ENCODE measurements at regions not wholly inside any gene's neighbourhood (a gene's known extent, or its start where the extent isn't known, plus 50 kb on each side); places are given as distances from the start of the nearest gene placed in this dataset.

DNA sequence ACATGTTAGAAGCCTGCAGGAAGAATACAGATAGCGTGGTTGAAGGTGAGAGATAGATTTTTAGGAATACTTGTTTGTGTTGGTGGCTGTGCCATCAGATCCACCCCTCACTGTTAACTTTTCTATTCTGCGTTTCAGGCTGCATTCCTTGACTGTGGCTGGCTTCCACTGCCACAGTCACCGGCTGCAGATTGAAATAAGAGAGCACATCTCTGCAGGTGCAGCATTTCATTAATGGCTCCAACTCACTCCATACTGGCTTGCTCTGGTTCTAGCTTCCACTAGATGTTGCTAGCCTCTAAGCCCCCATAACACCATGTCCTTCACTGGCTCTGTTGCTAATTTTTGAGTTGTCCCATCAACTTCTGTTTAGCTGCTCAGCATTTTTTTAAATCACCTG lies 286.5 kb downstream of the CPS1 start:
- Histone ChIP-seq H3K4me1 (ENCODE audit: control insufficient read depth, insufficient read depth, low read length) (no peaks in the 10 kb centered on the region), H3K27ac (ENCODE audit: low read length) (no peak overlapping the region), H3K27me3 (ENCODE audit: control insufficient read depth, insufficient read depth, low read length) (no peaks in the 10 kb centered on the region), H3K36me3 (ENCODE audit: control insufficient read depth, insufficient read depth, low read length) (no peaks in the 10 kb centered on the region), H3K9me3 (ENCODE audit: control insufficient read depth, insufficient read depth, low read length) (no peaks in the 10 kb centered on the region), H3K4me3 (ENCODE audit: low read length) (no peak overlapping the region)
- H3K9me3 Mint-ChIP-seq, result peaks cover 7 to 9% of the 10 kb centered on the region in 2 donors
- 79% methylated on average over 3 of the region's 3 CpGs for WGBS (ENCODE audit: insufficient coverage)
- no peaks in the 10 kb centered on the region for H3K36me3 Mint-ChIP-seq
- no peak for DNase-seq
- ATAC-seq, result no peak
- no peak overlapping the region for H3K27ac Mint-ChIP-seq
- intact Hi-C loops (cut with micrococcal nuclease), result no loop called here
- TF ChIP-seq, protein P1, sequence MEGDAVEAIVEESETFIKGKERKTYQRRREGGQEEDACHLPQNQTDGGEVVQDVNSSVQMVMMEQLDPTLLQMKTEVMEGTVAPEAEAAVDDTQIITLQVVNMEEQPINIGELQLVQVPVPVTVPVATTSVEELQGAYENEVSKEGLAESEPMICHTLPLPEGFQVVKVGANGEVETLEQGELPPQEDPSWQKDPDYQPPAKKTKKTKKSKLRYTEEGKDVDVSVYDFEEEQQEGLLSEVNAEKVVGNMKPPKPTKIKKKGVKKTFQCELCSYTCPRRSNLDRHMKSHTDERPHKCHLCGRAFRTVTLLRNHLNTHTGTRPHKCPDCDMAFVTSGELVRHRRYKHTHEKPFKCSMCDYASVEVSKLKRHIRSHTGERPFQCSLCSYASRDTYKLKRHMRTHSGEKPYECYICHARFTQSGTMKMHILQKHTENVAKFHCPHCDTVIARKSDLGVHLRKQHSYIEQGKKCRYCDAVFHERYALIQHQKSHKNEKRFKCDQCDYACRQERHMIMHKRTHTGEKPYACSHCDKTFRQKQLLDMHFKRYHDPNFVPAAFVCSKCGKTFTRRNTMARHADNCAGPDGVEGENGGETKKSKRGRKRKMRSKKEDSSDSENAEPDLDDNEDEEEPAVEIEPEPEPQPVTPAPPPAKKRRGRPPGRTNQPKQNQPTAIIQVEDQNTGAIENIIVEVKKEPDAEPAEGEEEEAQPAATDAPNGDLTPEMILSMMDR (IDR thresholded peaks at IDR 0.05), result no peak
- no peaks in the 10 kb centered on the region for H3K4me1 Mint-ChIP-seq
- H3K27me3 Mint-ChIP-seq (ENCODE audit: low read depth in 2 of 2), result no peaks in the 10 kb centered on the region
- H3K4me3 Mint-ChIP-seq, result no peak overlapping the region

- H3K27me3 ChIP-seq (ENCODE audit: control insufficient read depth, insufficient read depth, low read length), result no peaks in the 10 kb centered on the region
- no peaks in the 10 kb centered on the region for H3K4me1 ChIP-seq (ENCODE audit: control insufficient read depth, insufficient read depth, low read length)
- no peaks in the 10 kb centered on the region for H3K9me3 ChIP-seq (ENCODE audit: control insufficient read depth, insufficient read depth, low read length)
- Mint-ChIP-seq H3K27ac (no peak overlapping the region), H3K36me3 (no peaks in the 10 kb centered on the region), H3K4me1 (no peaks in the 10 kb centered on the region), H3K27me3 (ENCODE audit: low read depth in 2 of 2) (no peaks in the 10 kb centered on the region), H3K4me3 (no peak overlapping the region), H3K9me3 (peaks cover 7 to 11% of the 10 kb centered on the region in 2 donors)
- WGBS (ENCODE audit: insufficient coverage), result 90% methylated on average over 1 of the region's 1 CpG
- intact Hi-C loops (cut with micrococcal nuclease), result no loop called here
- no peak overlapping the region for H3K4me3 ChIP-seq (ENCODE audit: low read length)
- H3K36me3 ChIP-seq (ENCODE audit: control insufficient read depth, insufficient read depth, low read length), result no peaks in the 10 kb centered on the region
- no peak for DNase-seq
- TF ChIP-seq, protein P1 (IDR thresholded peaks at IDR 0.05), result no peak
- ATAC-seq, result no peak
- no peak overlapping the region for H3K27ac ChIP-seq (ENCODE audit: low read length)
Observed at GRCh38 chr2:210844016-210844415, 287.6 kb downstream of the CPS1 start.

DNA sequence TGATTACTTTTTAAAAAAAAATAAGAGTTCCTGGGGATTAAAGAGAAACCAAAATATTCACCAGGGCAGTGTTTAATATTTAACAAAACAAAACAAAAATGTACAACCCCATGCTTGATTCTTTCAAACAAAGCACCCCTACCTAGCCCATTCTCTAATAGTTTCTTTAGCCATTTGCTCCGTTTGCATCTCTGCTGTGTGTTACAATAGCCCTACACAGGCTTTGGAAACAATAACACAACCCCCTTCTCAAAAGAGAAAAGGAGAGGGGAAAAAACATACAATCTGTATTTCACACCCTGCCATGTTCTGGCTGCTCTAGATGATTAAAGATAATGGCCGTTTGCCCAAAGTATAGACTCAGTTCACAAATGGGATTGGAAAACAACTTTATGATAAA lies 302.9 kb downstream of the CPS1 start:
- intact Hi-C loops (cut with micrococcal nuclease), result no loop called here
- no peak for ATAC-seq
- no peak overlapping the region for H3K27ac Mint-ChIP-seq
- peaks cover 12 to 15% of the 10 kb centered on the region in 2 donors for H3K9me3 Mint-ChIP-seq
- TF ChIP-seq, protein P1 (IDR thresholded peaks at IDR 0.05), result no peak
- H3K4me1 Mint-ChIP-seq, result no peaks in the 10 kb centered on the region
- Histone ChIP-seq H3K27me3 (ENCODE audit: control insufficient read depth, insufficient read depth, low read length) (no peaks in the 10 kb centered on the region), H3K36me3 (ENCODE audit: control insufficient read depth, insufficient read depth, low read length) (no peaks in the 10 kb centered on the region), H3K4me3 (ENCODE audit: low read length) (no peak overlapping the region), H3K27ac (ENCODE audit: low read length) (no peak overlapping the region), H3K4me1 (ENCODE audit: control insufficient read depth, insufficient read depth, low read length) (no peaks in the 10 kb centered on the region), H3K9me3 (ENCODE audit: control insufficient read depth, insufficient read depth, low read length) (no peaks in the 10 kb centered on the region)
- no peak overlapping the region for H3K4me3 Mint-ChIP-seq
- WGBS (ENCODE audit: insufficient coverage), result no CpG with 5 or more reads among the region's 2 CpGs
- no peaks in the 10 kb centered on the region for H3K27me3 Mint-ChIP-seq (ENCODE audit: low read depth in 2 of 2)
- no peaks in the 10 kb centered on the region for H3K36me3 Mint-ChIP-seq
- DNase-seq, result no peak

DNA sequence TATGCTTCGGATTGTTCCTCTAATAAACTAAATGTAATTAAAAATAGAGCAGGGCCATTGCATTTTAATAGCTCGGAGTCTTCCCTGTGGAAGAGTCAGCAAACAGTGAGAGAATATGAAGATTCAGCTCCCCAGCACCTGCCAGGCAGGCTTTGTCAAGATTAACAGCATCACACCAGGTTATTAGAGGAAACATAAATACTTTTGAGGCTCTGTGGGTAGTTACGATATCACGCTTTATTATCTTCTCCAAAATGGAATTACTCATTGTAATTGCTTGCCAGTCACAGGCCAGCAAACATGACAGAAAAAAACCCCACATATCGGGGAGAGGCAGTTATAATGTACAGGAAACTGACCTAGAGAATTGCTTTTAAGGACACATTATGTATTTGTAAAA lies 303.9 kb downstream of the CPS1 start:
- WGBS (ENCODE audit: insufficient coverage), result 87% methylated on average over 4 of the region's 5 CpGs
- no peak for DNase-seq
- Histone ChIP-seq H3K4me1 (ENCODE audit: control insufficient read depth, insufficient read depth, low read length) (no peaks in the 10 kb centered on the region), H3K27me3 (ENCODE audit: control insufficient read depth, insufficient read depth, low read length) (no peaks in the 10 kb centered on the region), H3K27ac (ENCODE audit: low read length) (no peak overlapping the region), H3K9me3 (ENCODE audit: control insufficient read depth, insufficient read depth, low read length) (no peaks in the 10 kb centered on the region), H3K36me3 (ENCODE audit: control insufficient read depth, insufficient read depth, low read length) (no peaks in the 10 kb centered on the region), H3K4me3 (ENCODE audit: low read length) (no peak overlapping the region)
- no peak for ATAC-seq
- TF ChIP-seq, protein P1 (IDR thresholded peaks at IDR 0.05), result no peak
- Mint-ChIP-seq H3K27me3 (ENCODE audit: low read depth in 2 of 2) (no peaks in the 10 kb centered on the region), H3K4me1 (no peaks in the 10 kb centered on the region), H3K4me3 (no peak overlapping the region), H3K9me3 (peaks cover 8 to 13% of the 10 kb centered on the region in 2 donors), H3K27ac (no peak overlapping the region), H3K36me3 (no peaks in the 10 kb centered on the region)
- intact Hi-C loops (cut with micrococcal nuclease), result no loop called here
